Body of pancreas (tissue), 4 donors: ENCODE measurements at regions not wholly inside any gene's neighbourhood (a gene's known extent, or its start where the extent isn't known, plus 50 kb on each side); places are given as distances from the start of the nearest gene placed in this dataset.
A peak's percentile ranks its signal among the peaks of the same experiment; 100 is the strongest.

Experiments
- ATAC-seq: fragments of 150-250 bp; one replicate; pipeline ENCODE4 v1.9.1; 2016
- DNase-seq, 4 donors: peaks; one replicate each; pipeline ENCODE4 v3.0.0-alpha.2; 2019
- H3K27ac ChIP-seq, 4 donors: fragments of 200-600 bp; sonication (generic); 1 replicate in 3 of 4; 2 replicates in 1 of 4; pipeline versions ENCODE4 v1.5.1 to v1.6.1; 2016 to 2019; ENCODE audit warnings: mild to moderate bottlenecking in 1 of 4, mixed read lengths in 1 of 4, moderate library complexity in 1 of 4
- H3K27me3 ChIP-seq, 2 donors: fragments of 200-600 bp; sonication (generic); one replicate each; pipeline ENCODE4 v1.6.0; 2016; ENCODE audit warnings: mild to moderate bottlenecking in 1 of 2
- H3K36me3 ChIP-seq, 2 donors: fragments of 200-600 bp; sonication (generic); replicated peaks in 1 of 2; 2 replicates each; pipeline ENCODE4 v1.5.1; 2016; ENCODE audit warnings: low read depth in 2 of 2; ENCODE audit not compliant: insufficient read depth in 1 of 2
- H3K4me1 ChIP-seq: fragments of 200-600 bp; sonication (generic); one replicate; pipeline ENCODE4 v1.6.0; 2016
- H3K4me3 ChIP-seq, 2 donors: fragments of 200-600 bp; sonication (generic); 1 replicate in 1 of 2; 2 replicates in 1 of 2; pipeline ENCODE4 v1.5.1; 2016 to 2019
- H3K9me3 ChIP-seq, 3 donors: fragments of 200-600 bp; sonication (generic); 1 replicate in 2 of 3; 2 replicates in 1 of 3; pipeline ENCODE4 v1.5.1; 2016
- CTCF ChIP-seq, 7 experiments: fragments of 450-650 bp in 4 of 7; fragments of 200-600 bp in 3 of 7; sonication (generic) in 3 of 7; IDR thresholded peaks; one replicate each; pipeline ENCODE4 v1.5.1; 2016 to 2019; ENCODE audit warnings: antibody characterized with exemption in 7 of 7
- POLR2A ChIP-seq, 3 donors: fragments of 450-650 bp; IDR thresholded peaks; one replicate each; pipeline ENCODE4 v1.6.1; 2016; ENCODE audit warnings: antibody characterized with exemption in 3 of 3, mild to moderate bottlenecking in 2 of 3
- WGBS, 2 donors: methylation state at CpG; one replicate each; pipeline ENCODE4 v1.1.5; 2017; 5-methylcytosine and 5-hydroxymethylcytosine counted together
- intact Hi-C: fragments of 100-400 bp; cut with DNase I; formaldehyde crosslinking; loops from one replicate; pipeline ENCODE4 v1.15.1; 2023

GRCh38 chr2:118312969-118313756, 224.9 kb downstream of the INSIG2 start:
- no peak overlapping the region for H3K4me3 ChIP-seq
- intact Hi-C loops = no loop called here
- WGBS, 2 donors = 33 to 41% methylated on average over 4 of the region's 4 CpGs
- no peak overlapping the region for H3K27ac ChIP-seq
- DNase-seq (no peak), ATAC-seq (no peak)
- no peak for TF ChIP-seq CTCF (IDR thresholded peaks at IDR 0.05)
- TF ChIP-seq POLR2A (IDR thresholded peaks at IDR 0.05) = no peak
- no peaks in the 10 kb centered on the region for H3K36me3 ChIP-seq
- H3K9me3 ChIP-seq = no peaks in the 10 kb centered on the region
- H3K27me3 ChIP-seq = peaks cover 0 to 7% of the 10 kb centered on the region in 2 donors
- H3K4me1 ChIP-seq = peaks cover 7% of the 10 kb centered on the region

GRCh38 chr2:118310681-118311429, 222.6 kb downstream of the INSIG2 start:
- H3K27ac ChIP-seq = no peak overlapping the region
- H3K36me3 ChIP-seq = no peaks in the 10 kb centered on the region
- H3K9me3 ChIP-seq = no peaks in the 10 kb centered on the region
- peaks cover 0 to 7% of the 10 kb centered on the region in 2 donors for H3K27me3 ChIP-seq
- intact Hi-C loops = no loop called here
- ATAC-seq (no peak), DNase-seq (no peak)
- peak overlapping the region; percentile 37 to 48 for H3K4me3 ChIP-seq
- TF ChIP-seq CTCF (IDR thresholded peaks at IDR 0.05) = no peak
- no peak for TF ChIP-seq POLR2A (IDR thresholded peaks at IDR 0.05)
- peaks cover 7% of the 10 kb centered on the region for H3K4me1 ChIP-seq
- WGBS, 2 donors = 43 to 60% methylated on average over 20 of the region's 20 CpGs

DNA sequence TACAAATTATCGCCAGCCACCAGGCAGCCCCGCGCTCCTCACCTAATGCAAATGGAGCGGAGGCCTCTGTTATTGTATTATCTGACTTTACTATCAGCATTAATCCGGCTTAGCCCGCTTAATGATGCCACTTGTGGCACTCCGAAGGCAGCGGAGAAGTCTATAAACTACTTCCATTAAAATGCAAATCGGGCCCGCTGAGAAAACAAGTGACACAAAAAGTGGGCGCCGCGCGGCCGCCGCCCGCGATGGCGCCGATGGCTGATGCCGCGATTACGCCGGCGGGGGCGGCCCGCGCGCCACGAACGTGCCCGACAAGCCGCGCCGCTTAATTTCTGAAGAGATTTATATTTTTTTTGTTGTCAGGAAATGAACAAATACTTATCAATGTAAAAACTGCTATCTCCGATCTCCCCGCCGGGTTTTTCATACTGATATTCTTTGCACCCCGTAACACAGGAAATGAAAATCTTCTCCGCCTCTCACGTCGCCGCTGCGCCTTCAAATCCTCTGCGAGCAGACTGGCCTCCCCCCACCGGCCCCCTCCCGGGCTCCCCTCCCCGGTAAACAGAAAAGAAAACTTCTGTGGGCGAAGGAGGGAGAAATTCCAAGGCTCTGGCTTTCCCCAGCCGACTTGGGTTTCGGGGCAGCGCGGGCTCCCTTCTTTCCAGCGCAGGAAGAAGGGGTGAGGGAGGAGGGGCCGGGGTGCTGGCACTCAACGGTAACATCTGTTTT, 221.8 kb downstream of the INSIG2 start:
- no peak for TF ChIP-seq CTCF (IDR thresholded peaks at IDR 0.05)
- no peak for TF ChIP-seq POLR2A (IDR thresholded peaks at IDR 0.05)
- WGBS, 2 donors = 2 to 5% methylated on average over 56 of the region's 56 CpGs
- Histone ChIP-seq H3K36me3 (no peaks in the 10 kb centered on the region), H3K4me3 (peak overlapping the region; percentile 37 to 48), H3K27ac (peak overlapping the region in 1 of 4 donors; percentile 13), H3K4me1 (peaks cover 7% of the 10 kb centered on the region), H3K9me3 (no peaks in the 10 kb centered on the region), H3K27me3 (peaks cover 0 to 7% of the 10 kb centered on the region in 2 donors)
- DNase-seq (peak in 3 of 4 donors; percentile 16 to 34 (median 28)), ATAC-seq (peak; percentile 50)
- intact Hi-C loops = no loop called here

DNA sequence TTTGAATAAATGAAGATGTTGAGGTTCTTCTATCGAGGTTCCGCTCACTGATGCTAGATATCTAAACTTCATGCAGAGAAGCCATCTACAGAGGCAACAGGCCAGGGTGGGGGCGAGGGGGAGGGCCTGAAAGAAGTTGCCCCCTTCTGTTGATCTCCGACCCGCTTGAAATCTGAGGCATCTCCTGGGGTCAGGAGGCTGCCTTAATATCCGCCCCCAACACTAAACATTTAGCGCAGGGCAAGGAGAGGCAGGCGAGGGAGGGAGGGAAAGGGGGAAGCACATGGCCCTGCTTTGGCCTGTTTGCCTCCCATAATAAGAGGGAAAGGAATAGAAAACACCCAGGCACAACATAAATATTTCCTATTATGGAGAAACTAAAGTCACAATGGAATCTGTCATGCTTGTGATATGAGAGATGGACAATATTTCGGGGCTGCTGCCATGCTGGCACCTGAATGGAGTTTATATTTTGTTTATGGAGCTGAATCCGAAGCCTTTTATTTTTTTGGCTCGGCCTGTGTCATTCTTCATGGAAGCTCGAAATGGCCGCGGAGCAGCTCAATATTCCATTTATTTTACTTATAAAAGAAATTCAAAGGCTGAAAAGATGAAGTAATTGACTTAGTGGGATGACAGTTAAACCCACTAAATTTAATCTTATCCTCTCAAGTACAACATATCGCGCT, 221.1 kb downstream of the INSIG2 start:
- WGBS, 2 donors = 63 to 72% methylated on average over 16 of the region's 16 CpGs
- no peak for DNase-seq
- Histone ChIP-seq H3K27me3 (peaks cover 0 to 7% of the 10 kb centered on the region in 2 donors), H3K36me3 (no peaks in the 10 kb centered on the region), H3K27ac (no peak overlapping the region), H3K9me3 (no peaks in the 10 kb centered on the region), H3K4me3 (peak overlapping the region in 1 of 2 donors; percentile 48), H3K4me1 (peaks cover 7% of the 10 kb centered on the region)
- TF ChIP-seq POLR2A (IDR thresholded peaks at IDR 0.05) (no peak), CTCF (IDR thresholded peaks at IDR 0.05) (no peak)
- ATAC-seq = no peak
- intact Hi-C loops = no loop called here
